ENCODE measurements at regions not wholly inside any gene's neighbourhood (a gene's known extent, or its start where the extent isn't known, plus 50 kb on each side); places are given as distances from the start of the nearest gene placed in this dataset.

DNA sequence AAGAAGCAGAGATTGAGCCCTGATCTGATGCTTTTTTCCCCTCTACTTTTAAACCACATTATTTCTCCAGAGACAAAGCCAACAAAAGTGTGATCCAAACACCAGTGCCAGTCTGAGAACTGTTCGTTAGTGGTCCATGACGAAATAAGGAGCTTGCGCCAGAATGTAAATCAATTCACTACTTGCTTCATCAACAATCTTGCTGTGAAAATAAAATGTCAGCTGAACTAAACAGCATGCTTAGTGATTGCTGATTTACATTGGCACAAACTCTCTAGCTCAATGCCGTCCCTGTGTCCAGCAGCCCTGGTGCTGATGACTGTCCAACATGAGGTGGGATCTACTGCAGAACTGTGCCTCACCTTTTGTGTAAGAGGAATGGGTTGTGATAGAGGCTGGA, 71.3 kb downstream of the SOX3 start:
- no peak for TF ChIP-seq SMC3 (IDR thresholded peaks at IDR 0.05; ENCODE audit: low read depth, low read length)
- no peak for TF ChIP-seq POLR2AphosphoS5 (IDR thresholded peaks at IDR 0.05; ENCODE audit: low read depth, low read length)
- TF ChIP-seq YY1 (IDR thresholded peaks at IDR 0.05; ENCODE audit: low read depth): no peak
- TF ChIP-seq, protein P1, sequence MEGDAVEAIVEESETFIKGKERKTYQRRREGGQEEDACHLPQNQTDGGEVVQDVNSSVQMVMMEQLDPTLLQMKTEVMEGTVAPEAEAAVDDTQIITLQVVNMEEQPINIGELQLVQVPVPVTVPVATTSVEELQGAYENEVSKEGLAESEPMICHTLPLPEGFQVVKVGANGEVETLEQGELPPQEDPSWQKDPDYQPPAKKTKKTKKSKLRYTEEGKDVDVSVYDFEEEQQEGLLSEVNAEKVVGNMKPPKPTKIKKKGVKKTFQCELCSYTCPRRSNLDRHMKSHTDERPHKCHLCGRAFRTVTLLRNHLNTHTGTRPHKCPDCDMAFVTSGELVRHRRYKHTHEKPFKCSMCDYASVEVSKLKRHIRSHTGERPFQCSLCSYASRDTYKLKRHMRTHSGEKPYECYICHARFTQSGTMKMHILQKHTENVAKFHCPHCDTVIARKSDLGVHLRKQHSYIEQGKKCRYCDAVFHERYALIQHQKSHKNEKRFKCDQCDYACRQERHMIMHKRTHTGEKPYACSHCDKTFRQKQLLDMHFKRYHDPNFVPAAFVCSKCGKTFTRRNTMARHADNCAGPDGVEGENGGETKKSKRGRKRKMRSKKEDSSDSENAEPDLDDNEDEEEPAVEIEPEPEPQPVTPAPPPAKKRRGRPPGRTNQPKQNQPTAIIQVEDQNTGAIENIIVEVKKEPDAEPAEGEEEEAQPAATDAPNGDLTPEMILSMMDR (IDR thresholded peaks at IDR 0.05): no peak
- TF ChIP-seq, protein P2, sequence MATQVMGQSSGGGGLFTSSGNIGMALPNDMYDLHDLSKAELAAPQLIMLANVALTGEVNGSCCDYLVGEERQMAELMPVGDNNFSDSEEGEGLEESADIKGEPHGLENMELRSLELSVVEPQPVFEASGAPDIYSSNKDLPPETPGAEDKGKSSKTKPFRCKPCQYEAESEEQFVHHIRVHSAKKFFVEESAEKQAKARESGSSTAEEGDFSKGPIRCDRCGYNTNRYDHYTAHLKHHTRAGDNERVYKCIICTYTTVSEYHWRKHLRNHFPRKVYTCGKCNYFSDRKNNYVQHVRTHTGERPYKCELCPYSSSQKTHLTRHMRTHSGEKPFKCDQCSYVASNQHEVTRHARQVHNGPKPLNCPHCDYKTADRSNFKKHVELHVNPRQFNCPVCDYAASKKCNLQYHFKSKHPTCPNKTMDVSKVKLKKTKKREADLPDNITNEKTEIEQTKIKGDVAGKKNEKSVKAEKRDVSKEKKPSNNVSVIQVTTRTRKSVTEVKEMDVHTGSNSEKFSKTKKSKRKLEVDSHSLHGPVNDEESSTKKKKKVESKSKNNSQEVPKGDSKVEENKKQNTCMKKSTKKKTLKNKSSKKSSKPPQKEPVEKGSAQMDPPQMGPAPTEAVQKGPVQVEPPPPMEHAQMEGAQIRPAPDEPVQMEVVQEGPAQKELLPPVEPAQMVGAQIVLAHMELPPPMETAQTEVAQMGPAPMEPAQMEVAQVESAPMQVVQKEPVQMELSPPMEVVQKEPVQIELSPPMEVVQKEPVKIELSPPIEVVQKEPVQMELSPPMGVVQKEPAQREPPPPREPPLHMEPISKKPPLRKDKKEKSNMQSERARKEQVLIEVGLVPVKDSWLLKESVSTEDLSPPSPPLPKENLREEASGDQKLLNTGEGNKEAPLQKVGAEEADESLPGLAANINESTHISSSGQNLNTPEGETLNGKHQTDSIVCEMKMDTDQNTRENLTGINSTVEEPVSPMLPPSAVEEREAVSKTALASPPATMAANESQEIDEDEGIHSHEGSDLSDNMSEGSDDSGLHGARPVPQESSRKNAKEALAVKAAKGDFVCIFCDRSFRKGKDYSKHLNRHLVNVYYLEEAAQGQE (IDR thresholded peaks at IDR 0.05; ENCODE audit: low read depth, low read length): no peak
- TF ChIP-seq SIN3A (IDR thresholded peaks at IDR 0.05; ENCODE audit: borderline replicate concordance, low read depth, low read length): no peak
- no peak for TF ChIP-seq EP300 (IDR thresholded peaks at IDR 0.05; ENCODE audit: borderline replicate concordance in 1 of 2, low read depth in 1 of 2, low read length in 1 of 2)
- TF ChIP-seq EZH2phosphoT487 (IDR thresholded peaks at IDR 0.05; ENCODE audit: borderline replicate concordance, low read depth): no peak
- TF ChIP-seq, protein P3, sequence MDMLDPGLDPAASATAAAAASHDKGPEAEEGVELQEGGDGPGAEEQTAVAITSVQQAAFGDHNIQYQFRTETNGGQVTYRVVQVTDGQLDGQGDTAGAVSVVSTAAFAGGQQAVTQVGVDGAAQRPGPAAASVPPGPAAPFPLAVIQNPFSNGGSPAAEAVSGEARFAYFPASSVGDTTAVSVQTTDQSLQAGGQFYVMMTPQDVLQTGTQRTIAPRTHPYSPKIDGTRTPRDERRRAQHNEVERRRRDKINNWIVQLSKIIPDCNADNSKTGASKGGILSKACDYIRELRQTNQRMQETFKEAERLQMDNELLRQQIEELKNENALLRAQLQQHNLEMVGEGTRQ (IDR thresholded peaks at IDR 0.05; ENCODE audit: borderline replicate concordance, low read depth, low read length): no peak
- TF ChIP-seq TAF1 (IDR thresholded peaks at IDR 0.05; ENCODE audit: borderline replicate concordance, low read depth, low read length): no peak
- TF ChIP-seq, protein P4, sequence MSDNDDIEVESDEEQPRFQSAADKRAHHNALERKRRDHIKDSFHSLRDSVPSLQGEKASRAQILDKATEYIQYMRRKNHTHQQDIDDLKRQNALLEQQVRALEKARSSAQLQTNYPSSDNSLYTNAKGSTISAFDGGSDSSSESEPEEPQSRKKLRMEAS (IDR thresholded peaks at IDR 0.05; ENCODE audit: low read depth): no peak

Measured in SK-N-SH (cell line).